SK-N-SH (cell line): ENCODE measurements at regions not wholly inside any gene's neighbourhood (a gene's known extent, or its start where the extent isn't known, plus 50 kb on each side); places are given as distances from the start of the nearest gene placed in this dataset.

ENCODE experiments used
- CTCF ChIA-PET: fragments of 300-600, 350-600 bp; formaldehyde crosslinking; extraction: SDS; loops from one replicate; lab custom pipeline; 2021; lab: Yijun Ruan, JAX
- POLR2A ChIA-PET: fragments of 350-600 bp; sonication (Branson Sonifier 250); formaldehyde crosslinking; extraction: SDS; loops from one replicate; lab custom pipeline; 2020; ENCODE audit warnings: antibody characterized with exemption, inconsistent platforms; lab: Yijun Ruan, JAX
- DNase-seq: peaks from one replicate; pipeline ENCODE4 v3.0.0; 2012
- H2AFZ ChIP-seq: fragments of 200-600 bp; sonication (generic); 2 replicates; pipeline ENCODE4 v1.8.1; 2016; ENCODE audit warnings: antibody characterized with exemption, mild to moderate bottlenecking, low read depth
- H3F3A ChIP-seq: fragments of 200-600 bp; sonication (generic); replicated peaks from 2 replicates; pipeline ENCODE3; 2016; ENCODE audit warnings: antibody characterized with exemption, mild to moderate bottlenecking; ENCODE audit not compliant: insufficient read depth
- H3K27ac ChIP-seq, 2 experiments: fragments of 200-500 bp in 1 of 2; fragments of 200-600 bp in 1 of 2; sonication (Bioruptor generic) in 1 of 2; sonication (generic), shearing (Covaris generic) in 1 of 2; 2 replicates each; pipeline versions ENCODE4 v1.5.1 to v1.6.1; 2014 to 2016; ENCODE audit warnings: low read depth in 2 of 2, inconsistent platforms in 1 of 2, low read length in 1 of 2, mild to moderate bottlenecking in 1 of 2, mixed read lengths in 1 of 2
- H3K27me3 ChIP-seq: fragments of 200-600 bp; sonication (generic), shearing (Covaris generic); 2 replicates; pipeline ENCODE4 v1.6.1; 2016; ENCODE audit warnings: mixed run types; ENCODE audit not compliant: insufficient read depth
- H3K36me3 ChIP-seq, 2 experiments: fragments of 200-500 bp in 1 of 2; fragments of 200-600 bp in 1 of 2; sonication (Bioruptor generic) in 1 of 2; sonication (generic) in 1 of 2; replicated peaks in 1 of 2; 2 replicates each; pipeline versions ENCODE3 to v1.5.1; 2014 to 2016; ENCODE audit warnings: low read length in 1 of 2, mild to moderate bottlenecking in 1 of 2; ENCODE audit not compliant: insufficient read depth in 2 of 2, control insufficient read depth in 1 of 2
- H3K4me1 ChIP-seq, 2 experiments: fragments of 200-500 bp in 1 of 2; fragments of 200-600 bp in 1 of 2; sonication (Bioruptor generic) in 1 of 2; sonication (generic), shearing (Covaris generic) in 1 of 2; 2 replicates each; pipeline versions ENCODE4 v1.5.1 to v1.6.1; 2014 to 2016; ENCODE audit warnings: low read depth in 1 of 2, low read length in 1 of 2, mixed run types in 1 of 2; ENCODE audit not compliant: insufficient read depth in 2 of 2, control insufficient read depth in 1 of 2
- H3K4me2 ChIP-seq: fragments of 200-600 bp; sonication (generic), shearing (Covaris generic); 2 replicates; pipeline ENCODE4 v1.6.1; 2017; ENCODE audit warnings: mixed run types
- H3K4me3 ChIP-seq, 2 experiments: fragments of 200-500 bp in 1 of 2; fragments of 200-600 bp in 1 of 2; sonication (Bioruptor generic) in 1 of 2; sonication (generic), shearing (Covaris generic) in 1 of 2; 2 replicates each; pipeline versions ENCODE4 v1.5.1 to v1.8.1; 2014 to 2016; ENCODE audit warnings: low read depth in 2 of 2, inconsistent platforms in 1 of 2, low read length in 1 of 2, mild to moderate bottlenecking in 1 of 2, mixed read lengths in 1 of 2, moderate library complexity in 1 of 2
- H3K79me2 ChIP-seq: fragments of 200-600 bp; sonication (generic); 2 replicates; pipeline ENCODE4 v1.8.1; 2017; ENCODE audit warnings: mild to moderate bottlenecking; ENCODE audit not compliant: insufficient read depth
- H3K9ac ChIP-seq: fragments of 200-600 bp; sonication (generic); 2 replicates; pipeline ENCODE4 v1.6.1; 2017; ENCODE audit warnings: mixed run types
- H3K9me2 ChIP-seq: fragments of 200-600 bp; sonication (generic); 2 replicates; pipeline ENCODE4 v1.6.1; 2017; ENCODE audit warnings: mixed run types
- H3K9me3 ChIP-seq: fragments of 200-600 bp; sonication (generic); 2 replicates; pipeline ENCODE4 v1.6.1; 2017; ENCODE audit warnings: mixed run types, mild to moderate bottlenecking, moderate library complexity
- H4K20me1 ChIP-seq: fragments of 200-600 bp; sonication (generic); 2 replicates; pipeline ENCODE4 v1.6.1; 2017; ENCODE audit warnings: mild to moderate bottlenecking, mixed run types; ENCODE audit not compliant: insufficient read depth
- CHD2 ChIP-seq: fragments of 150-350 bp; IDR thresholded peaks from 2 replicates; pipeline ENCODE4 v1.6.1; 2018; ENCODE audit warnings: low read length; ENCODE audit not compliant: partially characterized antibody
- CTCF ChIP-seq: fragments of 200-600 bp; sonication (generic); IDR thresholded peaks from 2 replicates; pipeline ENCODE4 v1.6.1; 2017; ENCODE audit warnings: antibody characterized with exemption, mild to moderate bottlenecking, moderate library complexity
- ELF1 ChIP-seq: IDR thresholded peaks from 2 replicates; pipeline ENCODE4 v1.4.0; 2012
- EZH2phosphoT487 ChIP-seq: fragments of 200-600 bp; sonication (generic); IDR thresholded peaks from 2 replicates; pipeline ENCODE4 v1.6.1; 2017; ENCODE audit warnings: low read depth, mixed run types, mild to moderate bottlenecking, antibody characterized with exemption, moderate library complexity, borderline replicate concordance
- GABPA ChIP-seq: IDR thresholded peaks from 2 replicates; pipeline ENCODE4 v1.4.0; 2012; ENCODE audit warnings: low read depth, mild to moderate bottlenecking
- GATA2 ChIP-seq: sonication (generic); formaldehyde crosslinking; IDR thresholded peaks from 2 replicates; pipeline ENCODE4 v1.5.0; 2020; ENCODE audit warnings: mild to moderate bottlenecking, missing genetic modification reagents
- JUND ChIP-seq: IDR thresholded peaks from 2 replicates; pipeline ENCODE4 v1.4.0; 2012
- MAX ChIP-seq: IDR thresholded peaks from 2 replicates; pipeline ENCODE4 v1.4.0; 2012; ENCODE audit warnings: low read depth
- MEF2A ChIP-seq: IDR thresholded peaks from 2 replicates; pipeline ENCODE4 v1.4.0; 2012; ENCODE audit warnings: low read depth, borderline replicate concordance
- MXI1 ChIP-seq: IDR thresholded peaks from 2 replicates; pipeline ENCODE4 v1.6.1; 2012; ENCODE audit warnings: mild to moderate bottlenecking, low read depth, low read length, improper control_type of control experiment
- PBX3 ChIP-seq: IDR thresholded peaks from 2 replicates; pipeline ENCODE4; 2012
- POLR2AphosphoS5 ChIP-seq: IDR thresholded peaks from 2 replicates; pipeline ENCODE4 v1.6.1; 2012; ENCODE audit warnings: low read depth, low read length
- REST ChIP-seq: IDR thresholded peaks from 2 replicates; pipeline ENCODE4 v1.6.1; 2012; ENCODE audit warnings: mild to moderate bottlenecking, low read depth, low read length, moderate library complexity
- RFX5 ChIP-seq: IDR thresholded peaks from 2 replicates; pipeline ENCODE4 v1.6.1; 2012; ENCODE audit warnings: mild to moderate bottlenecking, improper control_type of control experiment, low read length
- TAF1 ChIP-seq: IDR thresholded peaks from 2 replicates; pipeline ENCODE4 v1.6.1; 2012; ENCODE audit warnings: low read depth, mild to moderate bottlenecking, low read length, moderate library complexity, borderline replicate concordance
- TCF12 ChIP-seq: IDR thresholded peaks from 2 replicates; pipeline ENCODE4 v1.4.0; 2012
- TEAD4 ChIP-seq: IDR thresholded peaks from 2 replicates; pipeline ENCODE4 v1.4.0; 2012; ENCODE audit warnings: mild to moderate bottlenecking, borderline replicate concordance; ENCODE audit not compliant: insufficient read depth
- YY1 ChIP-seq: IDR thresholded peaks from 2 replicates; pipeline ENCODE4 v1.4.0; 2012; ENCODE audit warnings: low read depth, mild to moderate bottlenecking
- WGBS: methylation state at CpG from one replicate; pipeline ENCODE4 v1.1.6; 2017; ENCODE audit warnings: low lambda C conversion rate; 5-methylcytosine and 5-hydroxymethylcytosine counted together

GRCh38 chr4:169925678-169926077 lies 100.5 kb downstream of the MFAP3L start:
- Histone ChIP-seq H4K20me1 (no peaks in the 10 kb centered on the region), H3F3A (peaks cover 5% of the 10 kb centered on the region), H3K9me2 (no peaks in the 10 kb centered on the region), H3K27ac (no peak overlapping the region), H3K9me3 (no peaks in the 10 kb centered on the region), H3K4me3 (no peak overlapping the region), H2AFZ (no peak overlapping the region), H3K36me3 (no peaks in the 10 kb centered on the region), H3K9ac (no peak overlapping the region), H3K27me3 (no peaks in the 10 kb centered on the region), H3K4me2 (no peak overlapping the region), H3K79me2 (no peaks in the 10 kb centered on the region), H3K4me1 (peaks cover 0 to 3% of the 10 kb centered on the region in 2 experiments; a peak in 1 of 4 replicates)
- TF ChIP-seq MEF2A (no peak), GABPA (no peak), PBX3 (no peak), JUND (no peak), CTCF (no peak), MXI1 (no peak), GATA2 (CRISPR knock-in tag) (no peak), TEAD4 (no peak), YY1 (no peak), TCF12 (no peak), ELF1 (no peak), TAF1 (no peak), CHD2 (no peak), REST (no peak), EZH2phosphoT487 (no peak), RFX5 (no peak), MAX (no peak), POLR2AphosphoS5 (no peak)
- WGBS = 79% methylated on average over 4 of the region's 4 CpGs
- CTCF ChIA-PET = no interaction called here
- DNase-seq = no peak
- POLR2A ChIA-PET = no interaction called here
